ENCODE measurements at regions not wholly inside any gene's neighbourhood (a gene's known extent, or its start where the extent isn't known, plus 50 kb on each side); places are given as distances from the start of the nearest gene placed in this dataset.

- Histone ChIP-seq H3K27ac (no peak overlapping the region), H3K9me3 (no peaks in the 10 kb centered on the region), H3K36me3 (no peaks in the 10 kb centered on the region), H3K4me3 (replicated peaks in 1 of 3) (no peak overlapping the region), H3K4me1 (no peaks in the 10 kb centered on the region), H3K27me3 (no peaks in the 10 kb centered on the region)
- no peak for TF ChIP-seq POLR2A (IDR thresholded peaks at IDR 0.05)
- TF ChIP-seq CTCF (IDR thresholded peaks at IDR 0.05) = no peak
- no peak for DNase-seq
- intact Hi-C loops (cut with DNase I) = no loop called here
- 50% methylated on average over 11 of the region's 11 CpGs for WGBS, 2 donors
Measured at GRCh38 chr14:97366400-97366799, 569.2 kb downstream of the VRK1 start.

- DNase-seq = no peak
- TF ChIP-seq CTCF (IDR thresholded peaks at IDR 0.05) = no peak
- TF ChIP-seq POLR2A (IDR thresholded peaks at IDR 0.05) = no peak
- WGBS, 2 donors = 75 to 84% methylated on average over 6 of the region's 6 CpGs
- H3K36me3 ChIP-seq = no peaks in the 10 kb centered on the region
- H3K9me3 ChIP-seq = no peaks in the 10 kb centered on the region
- no peak overlapping the region for H3K4me3 ChIP-seq (replicated peaks in 1 of 3)
- no peaks in the 10 kb centered on the region for H3K27me3 ChIP-seq
- H3K4me1 ChIP-seq = no peaks in the 10 kb centered on the region
- no peak overlapping the region for H3K27ac ChIP-seq
- intact Hi-C loops (cut with DNase I) = no loop called here
Measured at GRCh38 chr14:97367278-97367677, 570.1 kb downstream of the VRK1 start.

GRCh38 chr14:97368049-97368448 is 570.9 kb downstream of the VRK1 start:
- Histone ChIP-seq H3K27me3 (no peaks in the 10 kb centered on the region), H3K9me3 (no peaks in the 10 kb centered on the region), H3K27ac (no peak overlapping the region), H3K36me3 (no peaks in the 10 kb centered on the region), H3K4me1 (no peaks in the 10 kb centered on the region), H3K4me3 (replicated peaks in 1 of 3) (no peak overlapping the region)
- intact Hi-C loops (cut with DNase I) = no loop called here
- TF ChIP-seq CTCF (IDR thresholded peaks at IDR 0.05) = no peak
- no peak for TF ChIP-seq POLR2A (IDR thresholded peaks at IDR 0.05)
- 61 to 75% methylated on average over 7 of the region's 7 CpGs for WGBS, 2 donors
- DNase-seq = no peak

GRCh38 chr14:97368900-97369564 is 571.9 kb downstream of the VRK1 start:
- WGBS, 2 donors = 75 to 90% methylated on average over 5 of the region's 5 CpGs
- Histone ChIP-seq H3K27ac (no peak overlapping the region), H3K9me3 (no peaks in the 10 kb centered on the region), H3K4me3 (replicated peaks in 1 of 3) (no peak overlapping the region), H3K4me1 (no peaks in the 10 kb centered on the region), H3K36me3 (no peaks in the 10 kb centered on the region), H3K27me3 (no peaks in the 10 kb centered on the region)
- no peak for DNase-seq
- intact Hi-C loops (cut with DNase I) = no loop called here
- TF ChIP-seq POLR2A (IDR thresholded peaks at IDR 0.05) (no peak), CTCF (IDR thresholded peaks at IDR 0.05) (no peak)

GRCh38 chr14:97369901-97370300 is 572.7 kb downstream of the VRK1 start:
- Histone ChIP-seq H3K27ac (no peak overlapping the region), H3K9me3 (no peaks in the 10 kb centered on the region), H3K4me1 (no peaks in the 10 kb centered on the region), H3K36me3 (no peaks in the 10 kb centered on the region), H3K4me3 (replicated peaks in 1 of 3) (no peak overlapping the region), H3K27me3 (no peaks in the 10 kb centered on the region)
- intact Hi-C loops (cut with DNase I) = no loop called here
- no peak for TF ChIP-seq CTCF (IDR thresholded peaks at IDR 0.05)
- TF ChIP-seq POLR2A (IDR thresholded peaks at IDR 0.05) = no peak
- 75 to 81% methylated on average over 2 of the region's 2 CpGs for WGBS, 2 donors
- DNase-seq = no peak
